Thyroid gland (tissue), 4 donors: ENCODE measurements at regions not wholly inside any gene's neighbourhood (a gene's known extent, or its start where the extent isn't known, plus 50 kb on each side); places are given as distances from the start of the nearest gene placed in this dataset.

Experiments used
- DNase-seq, 2 donors: peaks; one replicate each; pipeline ENCODE4 v3.0.0-alpha.2; 2019
- H3K27ac ChIP-seq, 3 donors: fragments of 200-600 bp; sonication (generic); 1 replicate in 2 of 3; 2 replicates in 1 of 3; pipeline ENCODE4 v1.5.1; 2016 to 2019; ENCODE audit warnings: mild to moderate bottlenecking in 1 of 3, moderate library complexity in 1 of 3
- H3K27me3 ChIP-seq: fragments of 200-600 bp; sonication (generic); one replicate; pipeline ENCODE4 v1.5.1; 2019
- H3K36me3 ChIP-seq, 2 donors: fragments of 200-600 bp; sonication (generic); one replicate each; pipeline ENCODE4 v1.5.1; 2016 to 2019
- H3K4me1 ChIP-seq, 2 donors: fragments of 200-600 bp; sonication (generic); one replicate each; pipeline ENCODE4 v1.5.1; 2017 to 2019
- H3K4me3 ChIP-seq, 3 donors: fragments of 200-600 bp; sonication (generic); replicated peaks in 1 of 3; 1 replicate in 2 of 3; 2 replicates in 1 of 3; pipeline ENCODE4 v1.5.1; 2016; ENCODE audit warnings: mild to moderate bottlenecking in 1 of 3
- H3K9me3 ChIP-seq: fragments of 200-600 bp; sonication (generic); one replicate; pipeline ENCODE4 v1.5.1; 2017
- CTCF ChIP-seq, 6 experiments: fragments of 200-600 bp in 3 of 6; fragments of 450-650 bp in 3 of 6; sonication (generic) in 3 of 6; IDR thresholded peaks; one replicate each; pipeline ENCODE4 v1.5.1; 2016 to 2019; ENCODE audit warnings: antibody characterized with exemption in 6 of 6, mild to moderate bottlenecking in 2 of 6, inconsistent platforms in 1 of 6, moderate library complexity in 1 of 6
- POLR2A ChIP-seq, 2 donors: fragments of 450-650 bp; IDR thresholded peaks; one replicate each; pipeline ENCODE4 v1.6.1; 2017; ENCODE audit warnings: antibody characterized with exemption in 2 of 2, mild to moderate bottlenecking in 2 of 2, moderate library complexity in 1 of 2
- WGBS, 2 donors: methylation state at CpG; one replicate each; pipeline ENCODE4 v1.1.5; 2017; 5-methylcytosine and 5-hydroxymethylcytosine counted together
- intact Hi-C: fragments of 100-400 bp; cut with DNase I; formaldehyde crosslinking; loops from one replicate; pipeline ENCODE4 v1.15.1; 2023

- no peak for DNase-seq
- no peaks in the 10 kb centered on the region for H3K36me3 ChIP-seq
- peaks cover 0 to 10% of the 10 kb centered on the region in 2 donors for H3K4me1 ChIP-seq
- TF ChIP-seq CTCF (IDR thresholded peaks at IDR 0.05) (no peak), POLR2A (IDR thresholded peaks at IDR 0.05) (no peak)
- H3K27me3 ChIP-seq = no peaks in the 10 kb centered on the region
- H3K27ac ChIP-seq = no peak overlapping the region
- no peaks in the 10 kb centered on the region for H3K9me3 ChIP-seq
- intact Hi-C loops = no loop called here
- WGBS, 2 donors = 59 to 64% methylated on average over 5 of the region's 5 CpGs
- no peak overlapping the region for H3K4me3 ChIP-seq
These were observed 61.4 kb downstream of the NXNL2 start for GRCh38 chr9:88596376-88596775.

- Histone ChIP-seq H3K27ac (no peak overlapping the region), H3K36me3 (no peaks in the 10 kb centered on the region), H3K27me3 (no peaks in the 10 kb centered on the region), H3K4me1 (no peaks in the 10 kb centered on the region), H3K4me3 (no peak overlapping the region), H3K9me3 (no peaks in the 10 kb centered on the region)
- no peak for DNase-seq
- TF ChIP-seq CTCF (IDR thresholded peaks at IDR 0.05) (no peak), POLR2A (IDR thresholded peaks at IDR 0.05) (no peak)
- intact Hi-C loops = no loop called here
- WGBS, 2 donors = 68 to 90% methylated on average over 3 of the region's 3 CpGs
These were observed 70.0 kb downstream of the NXNL2 start for GRCh38 chr9:88604836-88605511.

GRCh38 chr9:88605512-88606362 lies 70.8 kb downstream of the NXNL2 start:
- H3K27ac ChIP-seq = no peak overlapping the region
- H3K9me3 ChIP-seq = no peaks in the 10 kb centered on the region
- WGBS, 2 donors = 55 to 67% methylated on average over 8 of the region's 8 CpGs
- H3K4me3 ChIP-seq = no peak overlapping the region
- no peaks in the 10 kb centered on the region for H3K36me3 ChIP-seq
- H3K27me3 ChIP-seq = no peaks in the 10 kb centered on the region
- H3K4me1 ChIP-seq = no peaks in the 10 kb centered on the region
- no peak for DNase-seq
- no peak for TF ChIP-seq CTCF (IDR thresholded peaks at IDR 0.05)
- no peak for TF ChIP-seq POLR2A (IDR thresholded peaks at IDR 0.05)
- intact Hi-C loops = no loop called here

- WGBS, 2 donors = 98 to 99% methylated on average over 3 of the region's 3 CpGs
- H3K27me3 ChIP-seq = no peaks in the 10 kb centered on the region
- no peak overlapping the region for H3K4me3 ChIP-seq
- no peaks in the 10 kb centered on the region for H3K36me3 ChIP-seq
- H3K27ac ChIP-seq = no peak overlapping the region
- no peak for DNase-seq
- TF ChIP-seq POLR2A (IDR thresholded peaks at IDR 0.05) (no peak), CTCF (IDR thresholded peaks at IDR 0.05) (no peak)
- H3K9me3 ChIP-seq = no peaks in the 10 kb centered on the region
- H3K4me1 ChIP-seq = no peaks in the 10 kb centered on the region
- intact Hi-C loops = no loop called here
These were observed 79.4 kb downstream of the NXNL2 start for GRCh38 chr9:88614359-88614758.

GRCh38 chr9:88623698-88624097 lies 88.7 kb downstream of the NXNL2 start:
- no peak for TF ChIP-seq CTCF (IDR thresholded peaks at IDR 0.05)
- TF ChIP-seq POLR2A (IDR thresholded peaks at IDR 0.05) = no peak
- H3K4me1 ChIP-seq = no peaks in the 10 kb centered on the region
- H3K27ac ChIP-seq = no peak overlapping the region
- no peaks in the 10 kb centered on the region for H3K27me3 ChIP-seq
- intact Hi-C loops = no loop called here
- no peak for DNase-seq
- no peaks in the 10 kb centered on the region for H3K9me3 ChIP-seq
- H3K36me3 ChIP-seq = no peaks in the 10 kb centered on the region
- H3K4me3 ChIP-seq = no peak overlapping the region
